HG02759 (cell line): ENCODE measurements at regions not wholly inside any gene's neighbourhood (a gene's known extent, or its start where the extent isn't known, plus 50 kb on each side); places are given as distances from the start of the nearest gene placed in this dataset.
A peak's percentile ranks its signal among the peaks of the same experiment; 100 is the strongest.
"Not testable (repeated sequence)": the region's sequence is repeated elsewhere in the genome, so short reads cannot be mapped to it uniquely, and the experiment has no call there.

ENCODE experiments used
- ATAC-seq: cut with Tn5 transposase; IDR thresholded peaks from one replicate; pipeline ENCODE4 v1.9.1; 2021; ENCODE audit warnings: mild to moderate bottlenecking, moderate library complexity; ENCODE audit not compliant: unreplicated experiment

- no peak for ATAC-seq
These were observed 174.5 kb downstream of the ZC3H11B start for GRCh38 chr1:219438386-219438785.

DNA sequence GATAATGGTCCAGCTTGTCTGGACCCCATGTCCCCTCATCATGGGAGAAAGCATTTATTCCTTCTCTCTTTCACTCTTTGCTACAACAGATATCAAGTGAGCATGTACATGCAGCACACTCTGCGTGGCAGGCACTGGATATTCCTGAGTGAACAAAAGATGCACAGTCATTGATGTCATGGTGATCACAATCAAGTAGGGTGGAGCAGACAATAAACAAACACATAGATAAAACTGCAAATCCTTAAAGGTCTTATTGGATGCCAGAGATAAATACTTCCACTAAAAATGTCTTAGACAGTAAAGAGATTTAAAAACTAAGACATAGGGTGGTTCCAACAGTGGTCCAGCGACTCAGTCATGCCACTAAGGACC, 178.0 kb downstream of the ZC3H11B start:
- no peak for ATAC-seq

- ATAC-seq: no peak
These were observed 178.5 kb downstream of the ZC3H11B start for GRCh38 chr1:219434285-219434922.

DNA sequence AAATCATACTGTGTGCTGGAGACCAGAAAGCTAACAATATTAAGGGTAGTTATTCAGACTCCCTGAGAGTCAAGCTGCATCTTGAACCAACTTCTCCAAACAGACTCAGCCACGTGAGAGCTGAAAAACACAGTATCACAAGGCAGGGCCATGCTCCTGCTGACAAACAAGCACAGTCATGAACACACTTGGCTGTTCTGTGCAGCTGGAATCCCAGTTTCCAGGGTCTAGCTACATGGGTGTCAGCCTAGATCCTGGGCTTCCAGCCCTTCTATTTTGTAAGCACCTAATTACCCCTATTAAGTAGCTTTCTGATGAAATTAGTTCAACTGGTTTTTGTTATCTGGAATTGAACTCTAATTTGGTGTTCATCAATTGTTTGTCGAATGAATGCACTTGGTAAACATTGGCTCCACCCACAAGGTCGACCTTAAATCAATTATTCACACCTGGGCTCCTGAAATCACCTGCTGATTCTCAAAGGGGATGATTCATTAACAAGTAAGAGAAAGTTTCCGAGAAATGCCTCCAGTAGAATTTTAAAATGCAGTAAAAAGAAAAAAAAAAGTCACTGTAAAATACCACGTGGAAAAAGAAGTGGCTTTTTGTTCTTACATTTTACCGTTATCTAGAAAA, 179.3 kb downstream of the ZC3H11B start:
- ATAC-seq: no peak

DNA sequence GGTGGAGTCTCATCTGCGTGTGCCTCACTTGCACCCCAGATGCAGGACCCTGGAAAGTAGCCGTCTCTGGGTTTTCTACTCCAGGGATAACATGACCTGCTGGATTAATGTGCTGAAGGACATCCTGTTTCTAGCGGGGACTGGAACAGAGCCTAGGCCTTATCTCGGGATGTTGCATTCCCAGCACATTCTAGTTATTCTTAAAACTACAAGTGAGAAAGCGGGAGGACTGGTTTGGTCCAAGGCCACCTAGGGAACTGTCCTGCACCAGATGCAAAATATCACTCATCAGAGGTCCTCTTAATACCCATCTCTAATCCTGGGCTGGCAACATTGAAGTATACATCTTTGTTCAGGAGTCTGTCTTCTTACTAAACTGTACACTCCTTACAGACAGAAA, 179.9 kb downstream of the ZC3H11B start:
- ATAC-seq: no peak

DNA sequence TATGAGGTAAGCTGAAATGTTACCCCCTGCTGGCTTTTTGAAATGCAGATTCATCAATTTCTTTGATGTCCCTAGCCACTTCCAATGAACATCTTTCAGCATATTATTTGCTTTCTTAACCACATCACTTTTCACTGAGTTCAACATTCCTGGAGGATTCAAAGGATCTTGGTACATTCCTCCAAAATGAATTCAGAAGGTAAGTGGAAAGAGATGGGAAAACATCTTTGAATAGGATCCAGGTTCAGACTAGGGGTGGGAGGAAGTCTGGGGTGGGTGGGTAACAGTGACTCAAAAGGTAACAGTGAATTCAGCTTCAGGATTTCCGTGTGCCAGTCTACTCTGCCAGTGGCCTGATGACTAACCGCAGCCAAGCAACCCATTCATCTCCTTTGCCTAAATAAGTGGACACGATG, 180.7 kb downstream of the ZC3H11B start:
- no peak for ATAC-seq

GRCh38 chr1:219430419-219430818, 182.5 kb downstream of the ZC3H11B start:
- ATAC-seq: no peak

GRCh38 chr1:219428651-219429050, 184.3 kb downstream of the ZC3H11B start:
- no peak for ATAC-seq

- ATAC-seq: no peak
These were observed 184.9 kb downstream of the ZC3H11B start for GRCh38 chr1:219427989-219428388.

DNA sequence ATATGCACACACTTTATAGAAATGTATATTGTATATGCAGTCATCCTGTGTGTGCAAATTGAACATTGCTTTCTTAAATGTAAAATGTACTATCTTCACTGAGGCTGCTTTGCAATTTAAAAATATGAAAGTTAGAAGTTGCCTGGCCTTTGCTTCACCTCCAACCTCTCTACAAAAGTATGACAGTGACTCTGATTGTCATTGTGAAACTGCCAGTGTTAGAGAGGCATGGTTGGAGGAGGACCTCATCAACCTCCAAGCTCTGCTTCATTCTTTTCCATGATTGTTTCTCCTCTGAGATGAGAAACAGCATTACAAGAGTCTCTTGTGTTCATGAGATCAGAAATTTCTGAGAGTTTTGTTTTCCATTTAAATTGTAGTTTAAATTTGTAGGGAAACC, 185.5 kb downstream of the ZC3H11B start:
- peak; percentile 81 for ATAC-seq

DNA sequence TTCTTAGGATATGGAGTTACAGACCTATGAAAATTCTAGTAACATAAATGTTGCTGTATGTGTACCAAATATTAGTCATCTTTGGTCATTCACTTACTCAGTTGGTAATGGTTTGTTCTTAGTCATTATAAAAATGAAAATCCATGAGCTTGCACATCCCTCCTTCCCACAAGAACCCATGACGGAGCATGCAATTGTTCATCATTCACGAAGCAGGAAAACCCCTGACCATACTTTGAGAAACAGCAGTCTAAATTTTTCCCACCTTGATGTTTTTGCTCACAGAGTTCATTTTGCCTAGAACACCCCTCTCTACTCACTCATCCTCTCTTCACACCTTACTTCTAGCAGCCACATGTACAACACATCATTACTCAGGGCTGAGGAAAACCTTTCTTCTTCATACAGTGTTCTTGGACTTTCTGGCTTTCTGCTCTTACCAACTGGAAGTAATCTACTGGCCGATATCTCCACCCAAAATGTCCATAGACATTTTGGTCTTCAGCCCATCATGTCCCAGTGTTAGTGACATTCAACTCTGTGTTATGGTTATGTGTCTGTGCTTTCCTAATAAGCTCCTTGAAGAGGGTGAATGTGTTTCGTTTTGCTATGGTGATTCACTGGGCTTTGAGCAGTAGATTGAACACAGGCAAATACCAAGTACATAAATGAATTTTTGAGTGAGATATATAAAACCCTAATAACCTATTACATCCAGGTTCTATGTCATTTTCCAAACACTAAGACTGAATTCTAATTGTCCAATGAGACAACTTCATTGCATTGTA, 189.9 kb downstream of the ZC3H11B start:
- no peak for ATAC-seq

- ATAC-seq: no peak
These were observed 192.0 kb downstream of the ZC3H11B start for GRCh38 chr1:219420913-219421312.

- ATAC-seq: no peak
These were observed 193.0 kb downstream of the ZC3H11B start for GRCh38 chr1:219419860-219420259.

GRCh38 chr1:219419065-219419464, 193.8 kb downstream of the ZC3H11B start:
- no peak for ATAC-seq

DNA sequence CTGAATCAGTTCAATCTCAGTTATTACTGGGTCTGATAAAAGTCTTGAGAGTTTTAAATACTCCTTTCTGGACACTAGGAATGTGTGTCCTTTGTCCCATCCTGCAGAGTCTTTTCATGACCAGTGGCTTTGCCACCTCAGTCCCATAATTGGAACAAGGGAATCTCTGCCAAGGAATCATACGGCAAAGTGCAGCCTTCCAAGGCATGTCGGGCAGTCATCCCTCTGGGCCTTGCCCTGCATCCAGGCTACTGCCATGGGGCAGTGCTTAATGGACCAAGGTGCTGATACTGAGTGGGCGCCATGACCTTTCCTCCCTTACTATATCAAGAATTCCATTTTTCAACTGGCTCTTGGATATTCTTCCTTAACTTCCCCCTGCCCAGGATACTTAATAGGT, 195.3 kb downstream of the ZC3H11B start:
- ATAC-seq: no peak

- ATAC-seq: peak; percentile 94
These were observed 196.2 kb downstream of the ZC3H11B start for GRCh38 chr1:219416598-219417238.

DNA sequence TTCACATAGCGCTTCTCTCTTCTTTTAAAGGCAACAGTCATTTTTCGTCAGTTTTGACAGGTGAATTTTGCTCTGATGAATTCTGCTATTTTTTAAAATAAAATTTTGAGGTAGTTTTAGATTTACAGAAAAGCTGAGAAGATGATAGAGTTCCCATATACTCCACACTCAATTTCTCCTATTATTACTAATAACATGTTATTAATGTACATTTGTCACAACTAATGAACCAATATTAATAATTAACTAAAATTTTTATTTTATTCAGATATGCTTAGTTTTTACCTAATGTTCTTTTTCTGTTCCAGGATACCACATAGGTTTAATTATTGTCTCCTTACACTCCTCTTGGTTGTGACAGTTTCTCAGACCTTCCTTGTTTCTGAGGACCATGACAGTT, 197.0 kb downstream of the ZC3H11B start:
- no peak for ATAC-seq

DNA sequence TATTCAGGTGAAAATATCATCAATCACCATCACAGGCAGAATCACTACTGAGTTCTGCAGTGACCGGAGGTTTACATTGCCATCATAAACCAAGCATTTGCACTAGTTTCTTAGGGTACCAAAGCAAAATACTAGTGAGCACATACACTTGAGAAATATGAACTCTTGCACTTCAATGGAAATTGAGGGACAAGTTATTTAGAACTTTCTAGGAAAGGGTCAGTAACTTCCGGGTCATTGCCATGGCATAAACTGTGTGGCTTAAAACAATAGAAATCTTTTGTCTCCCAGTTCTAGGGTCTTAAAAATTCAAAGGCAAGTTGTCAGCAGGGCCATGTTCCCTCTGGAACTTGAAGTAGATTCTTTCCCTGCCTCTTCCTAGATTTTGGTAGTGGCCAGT, 197.5 kb downstream of the ZC3H11B start:
- ATAC-seq: no peak

- no peak for ATAC-seq
These were observed 198.7 kb downstream of the ZC3H11B start for GRCh38 chr1:219414250-219414649.

GRCh38 chr1:219413536-219413935, 199.4 kb downstream of the ZC3H11B start:
- ATAC-seq: no peak

- no peak for ATAC-seq
These were observed 200.1 kb downstream of the ZC3H11B start for GRCh38 chr1:219412772-219413171.

- not testable (repeated sequence) for ATAC-seq
These were observed 202.2 kb downstream of the ZC3H11B start for GRCh38 chr1:219410721-219411120.
